ENCODE measurements at regions not wholly inside any gene's neighbourhood (a gene's known extent, or its start where the extent isn't known, plus 50 kb on each side); places are given as distances from the start of the nearest gene placed in this dataset.

DNA sequence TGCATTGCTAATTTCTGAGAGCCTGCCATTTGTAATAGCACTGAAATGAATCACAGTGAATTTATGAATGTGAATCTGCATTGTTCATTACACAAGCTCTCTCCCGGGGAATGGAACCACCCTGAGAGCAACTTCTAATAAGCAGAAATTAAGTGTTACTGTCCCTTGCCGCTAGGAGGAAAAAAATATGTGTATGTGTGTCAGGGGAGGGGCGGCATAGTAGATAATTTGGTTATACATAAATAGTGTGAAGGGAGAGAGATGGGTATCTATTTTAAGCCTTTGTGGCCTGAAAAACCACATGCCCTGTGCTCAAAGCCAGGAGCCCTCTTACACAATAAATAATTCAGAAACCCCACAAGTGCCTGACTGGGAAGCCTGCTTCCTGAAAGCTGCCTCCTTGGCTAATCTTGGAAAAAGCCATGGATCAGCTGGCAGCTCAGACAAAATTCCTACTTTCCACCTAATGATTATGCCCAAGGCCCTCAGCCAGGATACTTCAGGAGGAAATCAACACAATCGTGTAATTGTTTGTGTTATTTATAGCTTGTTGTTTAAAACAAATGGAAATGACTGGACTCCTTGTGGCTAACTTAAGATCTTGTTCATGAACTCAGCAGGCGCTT lies 366.2 kb upstream of the KITLG start:
- no peak for DNase-seq
- H3K4me3 ChIP-seq = no peak overlapping the region
- no peaks in the 10 kb centered on the region for H3K27me3 ChIP-seq
- H3K4me1 ChIP-seq = no peaks in the 10 kb centered on the region
- no peaks in the 10 kb centered on the region for H3K36me3 ChIP-seq
- no peak overlapping the region for H3K9ac ChIP-seq (ENCODE audit: low read depth in 2 of 2, low read length in 2 of 2)
- intact Hi-C loops (cut with DNase I) = no loop called here
- H3K9me3 ChIP-seq = no peaks in the 10 kb centered on the region
- TF ChIP-seq, protein P1, sequence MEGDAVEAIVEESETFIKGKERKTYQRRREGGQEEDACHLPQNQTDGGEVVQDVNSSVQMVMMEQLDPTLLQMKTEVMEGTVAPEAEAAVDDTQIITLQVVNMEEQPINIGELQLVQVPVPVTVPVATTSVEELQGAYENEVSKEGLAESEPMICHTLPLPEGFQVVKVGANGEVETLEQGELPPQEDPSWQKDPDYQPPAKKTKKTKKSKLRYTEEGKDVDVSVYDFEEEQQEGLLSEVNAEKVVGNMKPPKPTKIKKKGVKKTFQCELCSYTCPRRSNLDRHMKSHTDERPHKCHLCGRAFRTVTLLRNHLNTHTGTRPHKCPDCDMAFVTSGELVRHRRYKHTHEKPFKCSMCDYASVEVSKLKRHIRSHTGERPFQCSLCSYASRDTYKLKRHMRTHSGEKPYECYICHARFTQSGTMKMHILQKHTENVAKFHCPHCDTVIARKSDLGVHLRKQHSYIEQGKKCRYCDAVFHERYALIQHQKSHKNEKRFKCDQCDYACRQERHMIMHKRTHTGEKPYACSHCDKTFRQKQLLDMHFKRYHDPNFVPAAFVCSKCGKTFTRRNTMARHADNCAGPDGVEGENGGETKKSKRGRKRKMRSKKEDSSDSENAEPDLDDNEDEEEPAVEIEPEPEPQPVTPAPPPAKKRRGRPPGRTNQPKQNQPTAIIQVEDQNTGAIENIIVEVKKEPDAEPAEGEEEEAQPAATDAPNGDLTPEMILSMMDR (IDR thresholded peaks at IDR 0.05) = no peak
- no peak overlapping the region for H3K27ac ChIP-seq

DNA sequence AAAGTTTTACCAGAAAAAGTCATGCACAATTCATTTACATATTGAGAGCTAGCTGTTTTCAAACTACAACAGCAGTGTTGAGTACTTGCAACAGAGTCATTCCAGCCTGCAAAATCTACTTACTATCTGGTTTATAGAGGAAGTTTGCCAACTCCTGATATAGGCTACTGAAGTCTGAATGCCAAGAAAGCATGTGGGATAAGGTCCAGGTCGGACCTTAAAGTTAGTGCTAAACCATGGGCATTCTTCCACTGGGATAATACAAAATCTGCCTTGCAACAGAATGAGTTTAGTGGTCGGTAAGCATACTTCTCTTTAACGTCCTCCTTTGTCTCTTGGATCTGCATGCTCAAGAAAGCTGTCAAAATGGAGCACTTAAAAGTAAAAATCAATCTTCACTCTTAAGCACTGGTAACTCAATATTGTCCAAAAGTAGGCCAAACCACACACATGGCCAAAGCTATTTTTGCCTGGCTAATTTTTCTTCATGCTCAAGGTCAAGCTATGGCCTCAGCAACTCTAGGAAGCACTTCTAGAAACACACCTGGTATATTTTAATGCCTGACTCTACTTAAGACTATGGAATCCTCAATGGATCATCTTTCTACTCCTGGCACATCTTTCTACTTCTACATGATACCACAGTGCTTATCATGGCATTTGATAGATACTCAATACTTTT lies 364.9 kb upstream of the KITLG start:
- Histone ChIP-seq H3K4me3 (no peak overlapping the region), H3K27ac (no peak overlapping the region), H3K27me3 (no peaks in the 10 kb centered on the region), H3K9me3 (no peaks in the 10 kb centered on the region), H3K4me1 (no peaks in the 10 kb centered on the region), H3K9ac (ENCODE audit: low read depth in 2 of 2, low read length in 2 of 2) (no peak overlapping the region), H3K36me3 (no peaks in the 10 kb centered on the region)
- TF ChIP-seq, protein P1 (IDR thresholded peaks at IDR 0.05) = no peak
- no peak for DNase-seq
- intact Hi-C loops (cut with DNase I) = no loop called here

DNA sequence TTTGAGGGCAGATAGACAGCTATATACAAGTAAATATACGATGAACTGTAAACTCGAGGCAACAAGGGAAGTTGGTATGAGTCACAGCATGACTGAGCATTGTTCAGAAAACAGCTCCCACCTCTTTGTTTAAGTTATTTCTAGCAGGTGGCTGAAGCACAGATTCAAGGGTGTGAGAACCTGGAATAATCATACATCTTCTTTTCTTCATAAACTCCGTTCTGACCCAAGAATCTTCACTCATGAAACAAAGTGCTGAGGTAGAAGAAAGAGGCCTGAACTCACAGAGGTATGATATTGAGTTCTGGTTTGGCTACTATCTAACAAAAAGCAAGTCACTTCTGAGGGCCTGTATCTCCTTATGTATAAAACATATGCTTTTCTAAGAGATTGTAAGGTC lies 364.1 kb upstream of the KITLG start:
- Histone ChIP-seq H3K36me3 (no peaks in the 10 kb centered on the region), H3K4me3 (no peak overlapping the region), H3K4me1 (no peaks in the 10 kb centered on the region), H3K27ac (no peak overlapping the region), H3K27me3 (no peaks in the 10 kb centered on the region), H3K9ac (ENCODE audit: low read depth in 2 of 2, low read length in 2 of 2) (no peak overlapping the region), H3K9me3 (no peaks in the 10 kb centered on the region)
- no peak for DNase-seq
- intact Hi-C loops (cut with DNase I) = no loop called here
- TF ChIP-seq, protein P1 (IDR thresholded peaks at IDR 0.05) = no peak

DNA sequence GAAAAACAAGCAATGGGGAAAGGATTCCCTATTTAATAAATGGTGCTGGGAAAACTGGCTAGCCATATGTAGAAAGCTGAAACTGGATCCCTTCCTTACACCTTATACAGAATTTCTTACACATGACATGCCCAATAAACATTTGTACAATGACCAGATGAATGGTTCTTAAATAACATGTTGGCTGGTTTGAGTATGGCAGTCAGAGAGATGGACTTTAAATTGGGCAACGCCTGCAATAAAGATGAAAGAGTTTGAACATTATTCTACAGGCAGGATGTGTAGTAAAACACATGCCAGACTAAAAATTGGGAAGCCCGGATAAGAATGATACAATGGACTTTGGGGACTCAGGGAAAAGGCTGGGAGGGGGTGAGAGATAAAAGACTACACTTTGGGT lies 360.6 kb upstream of the KITLG start:
- no peak overlapping the region for H3K4me3 ChIP-seq
- no peak overlapping the region for H3K27ac ChIP-seq
- no peaks in the 10 kb centered on the region for H3K27me3 ChIP-seq
- H3K9ac ChIP-seq (ENCODE audit: low read depth in 2 of 2, low read length in 2 of 2) = no peak overlapping the region
- DNase-seq = no peak
- no peaks in the 10 kb centered on the region for H3K4me1 ChIP-seq
- H3K36me3 ChIP-seq = no peaks in the 10 kb centered on the region
- no peaks in the 10 kb centered on the region for H3K9me3 ChIP-seq
- TF ChIP-seq, protein P1 (IDR thresholded peaks at IDR 0.05) = no peak
- intact Hi-C loops (cut with DNase I) = no loop called here

DNA sequence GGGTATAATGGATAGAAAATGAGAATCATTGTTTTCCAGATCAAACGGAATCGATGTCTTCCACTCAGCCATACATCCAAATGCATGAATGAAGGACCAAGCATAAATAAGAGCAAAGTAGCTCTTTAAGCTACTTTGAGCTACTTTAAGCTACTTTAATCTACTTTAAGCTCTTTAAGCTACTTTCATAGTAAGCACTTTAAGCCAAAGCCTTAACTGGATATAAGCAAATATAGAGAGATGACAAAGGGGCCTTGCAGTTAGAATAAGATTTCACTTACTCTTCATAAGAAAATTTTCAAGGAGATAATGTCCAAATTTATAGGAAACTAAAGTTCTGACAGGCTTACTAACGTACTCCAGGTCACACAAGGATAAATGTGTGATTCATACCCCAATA lies 355.6 kb upstream of the KITLG start:
- Histone ChIP-seq H3K4me3 (no peak overlapping the region), H3K27ac (no peak overlapping the region), H3K36me3 (no peaks in the 10 kb centered on the region), H3K9me3 (no peaks in the 10 kb centered on the region), H3K9ac (ENCODE audit: low read depth in 2 of 2, low read length in 2 of 2) (no peak overlapping the region), H3K4me1 (no peaks in the 10 kb centered on the region), H3K27me3 (no peaks in the 10 kb centered on the region)
- no peak for DNase-seq
- TF ChIP-seq, protein P1 (IDR thresholded peaks at IDR 0.05) = no peak
- intact Hi-C loops (cut with DNase I) = no loop called here

Measured in colonic mucosa (tissue), 4 donors.